K562 (cell line): ENCODE measurements at regions not wholly inside any gene's neighbourhood (a gene's known extent, or its start where the extent isn't known, plus 50 kb on each side); places are given as distances from the start of the nearest gene placed in this dataset.

Experiments used
- ATAC-seq: fragments of 200-7000 bp; cut with Tn5 transposase; 3 replicates; pipeline ENCODE4 v1.9.1; 2020; ENCODE audit warnings: moderate library complexity
- BruUV-seq: library from RNA; stranded (reverse); fragments of 400-500 nt; replicated peaks from 2 replicates; lab custom pipeline; 2021; lab: Mats Ljungman, UMichigan
- CTCF ChIA-PET: fragments of 300-600 bp; formaldehyde crosslinking; extraction: SDS; loops from one replicate; lab custom pipeline; 2021; ENCODE audit warnings: low intra/inter-chr PET ratio; lab: Yijun Ruan, JAX
- POLR2A ChIA-PET: fragments of 300-600, 350-650 bp; sonication (Branson Sonifier 250); formaldehyde crosslinking; extraction: SDS; loops from one replicate; lab custom pipeline; 2021; ENCODE audit warnings: antibody characterized with exemption, inconsistent platforms; lab: Yijun Ruan, JAX
- DNase-seq, 4 experiments: peaks; one replicate each; pipeline versions ENCODE4 v3.0.0 to v3.0.0-alpha.2; 2011 to 2018; ENCODE audit warnings: low spot score in 3 of 4, mixed read lengths in 3 of 4; ENCODE audit errors: extremely low read depth in 1 of 4
- FAIRE-seq: peaks from 2 replicates; lab custom pipeline; 2011; peaks lifted over from hg19 to GRCh38; lab: Jason Lieb, UNC
- H2AFZ ChIP-seq: 2 replicates; pipeline ENCODE4 v1.6.0; 2011; ENCODE audit warnings: low read depth, low read length, control low read depth, inconsistent platforms
- H3K27ac ChIP-seq: fragments of 200-600 bp; 3 replicates; pipeline ENCODE4 v1.8.0; 2011; ENCODE audit warnings: low read depth, mild to moderate bottlenecking, control low read depth, inconsistent platforms, low read length, moderate library complexity, mixed read lengths; ENCODE audit errors: extremely low read depth
- H3K27me3 ChIP-seq, 2 experiments: fragments of 300-600 bp in 1 of 2; 2 replicates in 1 of 2; 3 replicates in 1 of 2; pipeline versions ENCODE4 v1.6.0 to v1.8.0; 2011; ENCODE audit warnings: inconsistent platforms in 2 of 2, low read length in 2 of 2, mild to moderate bottlenecking in 1 of 2, mixed read lengths in 1 of 2, moderate library complexity in 1 of 2; ENCODE audit not compliant: control insufficient read depth in 2 of 2, insufficient read depth in 2 of 2
- H3K36me3 ChIP-seq: fragments of 300-600 bp; 3 replicates; pipeline ENCODE4 v1.8.0; 2011; ENCODE audit warnings: mild to moderate bottlenecking, low read length, inconsistent platforms; ENCODE audit not compliant: control insufficient read depth, insufficient read depth
- H3K4me1 ChIP-seq, 2 experiments: fragments of 200-600 bp in 1 of 2; replicated peaks in 1 of 2; 2 replicates in 1 of 2; 3 replicates in 1 of 2; pipeline versions ENCODE4 v1.5.1 to v1.8.0; 2011; ENCODE audit warnings: inconsistent platforms in 2 of 2, low read length in 2 of 2, mild to moderate bottlenecking in 1 of 2, mixed read lengths in 1 of 2, moderate library complexity in 1 of 2; ENCODE audit not compliant: control insufficient read depth in 2 of 2, insufficient read depth in 2 of 2
- H3K4me2 ChIP-seq: 2 replicates; pipeline ENCODE4 v1.6.1; 2011; ENCODE audit warnings: low read length, control low read depth, inconsistent platforms, mixed read lengths; ENCODE audit not compliant: insufficient read depth
- H3K4me3 ChIP-seq: fragments of 200-600 bp; sonication (generic), shearing (Covaris generic); 2 replicates; pipeline ENCODE4 v1.5.1; 2016; ENCODE audit warnings: control low read depth, inconsistent platforms
- H3K79me2 ChIP-seq: fragments of 200-600 bp; 3 replicates; pipeline ENCODE4 v1.8.0; 2011; ENCODE audit warnings: low read length, inconsistent platforms; ENCODE audit not compliant: control insufficient read depth, insufficient read depth
- H3K9ac ChIP-seq, 2 experiments: 2 replicates each; pipeline versions ENCODE4 v1.6.0 to v1.6.1; 2011; ENCODE audit warnings: low read depth in 2 of 2, low read length in 2 of 2, control low read depth in 1 of 2, inconsistent platforms in 1 of 2, mild to moderate bottlenecking in 1 of 2, mixed read lengths in 1 of 2; ENCODE audit not compliant: insufficient read depth in 1 of 2
- H3K9me1 ChIP-seq: one replicate; pipeline ENCODE4 v1.6.0; 2011; ENCODE audit warnings: inconsistent platforms, mild to moderate bottlenecking, low read length, moderate library complexity; ENCODE audit not compliant: control insufficient read depth, insufficient read depth
- H3K9me3 ChIP-seq: replicated peaks from 2 replicates; pipeline ENCODE4 v1.5.1; 2011; ENCODE audit warnings: low read depth, low read length, inconsistent platforms; ENCODE audit not compliant: control insufficient read depth, insufficient read depth
- H4K20me1 ChIP-seq: replicated peaks from 2 replicates; pipeline ENCODE4 v1.6.1; 2011; ENCODE audit warnings: low read length, inconsistent platforms, mixed read lengths; ENCODE audit not compliant: control insufficient read depth, insufficient read depth
- BRF1 ChIP-seq: IDR thresholded peaks from 3 replicates; pipeline ENCODE4 v1.6.1; 2011; ENCODE audit warnings: borderline replicate concordance, mild to moderate bottlenecking; ENCODE audit not compliant: insufficient read length; ENCODE audit errors: extremely low read depth
- E2F1 ChIP-seq: sonication (generic); formaldehyde crosslinking; IDR thresholded peaks from 2 replicates; pipeline ENCODE4 v1.8.1; 2023; ENCODE audit warnings: mild to moderate bottlenecking, missing genetic modification reagents, moderate library complexity
- E2F5 ChIP-seq: sonication (generic); formaldehyde crosslinking; IDR thresholded peaks from 2 replicates; pipeline ENCODE4 v1.8.0; 2022; ENCODE audit warnings: mild to moderate bottlenecking, missing genetic modification reagents
- FOXK2 ChIP-seq, 2 experiments: fragments of 450-650 bp; IDR thresholded peaks in 1 of 2; conservative IDR thresholded peaks in 1 of 2; 2 replicates each; pipeline ENCODE4 v1.6.1; 2016; ENCODE audit warnings: low read depth in 2 of 2, mild to moderate bottlenecking in 1 of 2
- NCOR1 ChIP-seq: fragments of 450-650 bp; IDR thresholded peaks from 2 replicates; pipeline ENCODE4 v1.6.1; 2016; ENCODE audit warnings: mild to moderate bottlenecking, moderate library complexity
- POLR2G ChIP-seq: fragments of 200-400 bp; formaldehyde crosslinking; IDR thresholded peaks from 2 replicates; pipeline ENCODE4 v1.6.1; 2017; ENCODE audit warnings: low read depth, mild to moderate bottlenecking, antibody characterized with exemption, low read length, moderate library complexity
- PRMT5 ChIP-seq: sonication (generic); formaldehyde crosslinking; IDR thresholded peaks from 2 replicates; pipeline ENCODE4 v1.5.0; 2020; ENCODE audit warnings: missing genetic modification reagents
- TRIM28 ChIP-seq: fragments of 450-650 bp; IDR thresholded peaks from 2 replicates; pipeline ENCODE4 v1.6.1; 2017
- ZBTB9 ChIP-seq: fragments of 450-650 bp; formaldehyde crosslinking; IDR thresholded peaks from 2 replicates; pipeline ENCODE4 v1.4.0; 2020; ENCODE audit warnings: mild to moderate bottlenecking, moderate library complexity
- ZNF23 ChIP-seq: fragments of 250-450 bp; sonication (Bioruptor Pico); IDR thresholded peaks from 2 replicates; pipeline ENCODE4 v1.4.0; 2020; ENCODE audit warnings: mild to moderate bottlenecking
- ZNF239 ChIP-seq: fragments of 250-450 bp; sonication (Bioruptor Pico); IDR thresholded peaks from 2 replicates; pipeline ENCODE4 v1.4.0; 2020; ENCODE audit warnings: mild to moderate bottlenecking
- WGBS: fragments of 100-300 bp; shearing (Covaris generic); methylation state at CpG from one replicate; pipeline ENCODE4 v1.1.6; 2016; ENCODE audit warnings: low coverage, mixed read lengths; ENCODE audit not compliant: insufficient coverage; ENCODE audit errors: missing lambda C conversion rate; 5-methylcytosine and 5-hydroxymethylcytosine counted together
- in situ Hi-C: fragments of 300-500 bp; cut with MboI; formaldehyde crosslinking; loops from 4 replicates; pipeline ENCODE4 v1.15.0; 2018; ENCODE audit warnings: inconsistent platforms, mixed read lengths
- intact Hi-C: fragments of 100-400 bp; cut with micrococcal nuclease; formaldehyde crosslinking; loops from 2 replicates; pipeline ENCODE4 v1.14.2; 2022

- Histone ChIP-seq H3K4me3 (no peak overlapping the region), H3K27me3 (no peaks in the 10 kb centered on the region), H3K79me2 (no peaks in the 10 kb centered on the region), H3K9me1 (no peaks in the 10 kb centered on the region), H3K9me3 (no peaks in the 10 kb centered on the region), H3K4me1 (no peaks in the 10 kb centered on the region), H3K4me2 (no peak overlapping the region), H2AFZ (no peak overlapping the region), H3K27ac (no peak overlapping the region), H4K20me1 (no peaks in the 10 kb centered on the region), H3K9ac (no peak overlapping the region), H3K36me3 (no peaks in the 10 kb centered on the region)
- POLR2A ChIA-PET = no interaction called here
- 0% methylated on average over 2 of the region's 3 CpGs for WGBS
- CTCF ChIA-PET = no interaction called here
- in situ Hi-C loops = no loop called here
- BruUV-seq = no TSS peak
- DNase-seq (no peak), FAIRE-seq (no peak), ATAC-seq (no peak)
- TF ChIP-seq POLR2G (no peak), FOXK2 (conservative IDR thresholded peaks at IDR 0.05 in 1 of 2, IDR thresholded peaks at IDR 0.05 in 1 of 2; ENCODE audit: low read depth in 2 of 2) (no peak), ZNF23 (no peak), ZNF239 (CRISPR knock-in tag) (no peak)
- intact Hi-C loops = no loop called here
These were observed 51.6 kb upstream of the TMEFF2 start for GRCh38 chr2:192246297-192246696.

DNA sequence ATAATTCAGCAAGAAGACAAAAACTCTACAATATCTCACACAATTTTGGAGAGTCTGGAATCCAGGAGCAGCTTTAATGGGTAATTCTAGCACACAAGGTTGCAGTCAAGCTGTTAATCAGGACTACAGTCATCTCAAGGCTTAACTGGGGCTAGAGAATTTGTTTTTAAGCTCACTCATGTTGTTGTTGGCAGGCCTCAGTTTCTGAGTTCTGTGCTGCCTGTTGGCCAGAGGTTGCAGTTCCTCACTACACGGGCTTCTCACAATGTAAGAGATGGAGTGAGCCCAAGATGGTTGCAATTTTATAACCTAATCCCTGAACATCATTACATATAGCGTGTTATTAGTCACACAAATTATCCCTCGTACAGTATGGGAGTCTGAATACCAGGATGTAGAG lies 50.6 kb upstream of the TMEFF2 start:
- Histone ChIP-seq H3K4me2 (no peak overlapping the region), H3K9me3 (no peaks in the 10 kb centered on the region), H3K4me3 (no peak overlapping the region), H3K27ac (no peak overlapping the region), H2AFZ (no peak overlapping the region), H3K4me1 (no peaks in the 10 kb centered on the region), H3K36me3 (no peaks in the 10 kb centered on the region), H3K9me1 (no peaks in the 10 kb centered on the region), H3K9ac (no peak overlapping the region), H4K20me1 (no peaks in the 10 kb centered on the region), H3K79me2 (no peaks in the 10 kb centered on the region), H3K27me3 (no peaks in the 10 kb centered on the region)
- DNase-seq (no peak), ATAC-seq (no peak), FAIRE-seq (no peak)
- CTCF ChIA-PET = no interaction called here
- TF ChIP-seq TRIM28 (no peak), E2F5 (CRISPR knock-in tag) (no peak), NCOR1 (no peak), PRMT5 (no peak), ZBTB9 (no peak), E2F1 (CRISPR knock-in tag) (no peak), BRF1 (no peak)
- in situ Hi-C loops = no loop called here
- POLR2A ChIA-PET = no interaction called here
- intact Hi-C loops = no loop called here
- no TSS peak for BruUV-seq
- 0% methylated on average over 3 of the region's 3 CpGs for WGBS
